H1 (cell line): ENCODE measurements at regions not wholly inside any gene's neighbourhood (a gene's known extent, or its start where the extent isn't known, plus 50 kb on each side); places are given as distances from the start of the nearest gene placed in this dataset.

ENCODE experiments used
- CTCF ChIA-PET: fragments of 300-600 bp; sonication (Branson Sonifier 250); formaldehyde crosslinking; loops from one replicate; lab custom pipeline; 2021; ENCODE audit not compliant: partially characterized antibody; lab: Charles Lee
- POLR2A ChIA-PET: fragments of 300-600 bp; sonication (Branson Sonifier 250); formaldehyde crosslinking; loops from one replicate; lab custom pipeline; 2021; ENCODE audit warnings: inconsistent platforms; ENCODE audit not compliant: partially characterized antibody; lab: Charles Lee
- DNase-seq, 2 experiments: peaks; one replicate each; pipeline versions ENCODE4 v3.0.0 to v3.0.0-alpha.2; 2010 to 2022; ENCODE audit warnings: low spot score in 2 of 2, low read depth in 1 of 2, mixed read lengths in 1 of 2
- FAIRE-seq: peaks from 2 replicates; lab custom pipeline; 2011; peaks lifted over from hg19 to GRCh38; lab: Jason Lieb, UNC
- H2AFZ ChIP-seq: 2 replicates; pipeline ENCODE4 v1.8.1; 2012; ENCODE audit warnings: low read length, inconsistent platforms
- H2AK5ac ChIP-seq: 2 replicates; pipeline ENCODE4 v1.6.1; 2013; ENCODE audit warnings: low read depth, low read length
- H2BK120ac ChIP-seq: replicated peaks from 2 replicates; pipeline ENCODE3; 2013; ENCODE audit warnings: low read depth, low read length, inconsistent platforms
- H2BK12ac ChIP-seq: 2 replicates; pipeline ENCODE4 v1.6.1; 2013; ENCODE audit warnings: low read depth, low read length
- H2BK15ac ChIP-seq: 2 replicates; pipeline ENCODE4 v1.6.1; 2013; ENCODE audit warnings: low read length
- H2BK20ac ChIP-seq: 2 replicates; pipeline ENCODE4 v1.6.1; 2013; ENCODE audit warnings: low read length
- H2BK5ac ChIP-seq: 2 replicates; pipeline ENCODE4 v1.6.1; 2013; ENCODE audit warnings: low read depth, low read length
- H3K14ac ChIP-seq: 2 replicates; pipeline ENCODE4 v1.6.1; 2013; ENCODE audit warnings: inconsistent platforms; ENCODE audit not compliant: insufficient read length
- H3K18ac ChIP-seq: 2 replicates; pipeline ENCODE4 v1.6.1; 2013; ENCODE audit warnings: low read length; ENCODE audit errors: extremely low read depth
- H3K23ac ChIP-seq: 2 replicates; pipeline ENCODE4 v1.6.1; 2013; ENCODE audit warnings: inconsistent platforms; ENCODE audit not compliant: insufficient read length
- H3K23me2 ChIP-seq: 2 replicates; pipeline ENCODE4 v1.6.1; 2013; ENCODE audit warnings: low read depth, low read length
- H3K27ac ChIP-seq: 2 replicates; pipeline ENCODE4 v1.6.1; 2011; ENCODE audit warnings: low read depth, low read length, inconsistent platforms
- H3K27me3 ChIP-seq, 4 experiments: replicated peaks in 1 of 4; 1 replicate in 1 of 4; 2 replicates in 3 of 4; pipeline versions ENCODE4 v1.6.1 to v1.8.1; 2011 to 2013; ENCODE audit warnings: low read length in 3 of 4, mild to moderate bottlenecking in 3 of 4, inconsistent platforms in 2 of 4, mixed read lengths in 2 of 4, moderate library complexity in 1 of 4; ENCODE audit not compliant: control insufficient read depth in 3 of 4, insufficient read depth in 3 of 4; ENCODE audit errors: extremely low read depth in 1 of 4
- H3K36me3 ChIP-seq, 4 experiments: 2 replicates each; pipeline versions ENCODE4 v1.6.1 to v1.8.1; 2011 to 2013; ENCODE audit warnings: mild to moderate bottlenecking in 4 of 4, low read length in 3 of 4, moderate library complexity in 2 of 4, control low read depth in 1 of 4, inconsistent platforms in 1 of 4; ENCODE audit not compliant: insufficient read depth in 4 of 4, control insufficient read depth in 2 of 4
- H3K4ac ChIP-seq: replicated peaks from 2 replicates; pipeline ENCODE3; 2013; ENCODE audit warnings: low read length, low read depth, mixed read lengths, inconsistent platforms; ENCODE audit not compliant: insufficient read length
- H3K4me1 ChIP-seq, 4 experiments: replicated peaks in 1 of 4; 1 replicate in 1 of 4; 2 replicates in 3 of 4; pipeline versions ENCODE4 v1.6.1 to v1.8.1; 2011 to 2013; ENCODE audit warnings: low read length in 3 of 4, inconsistent platforms in 2 of 4, mixed read lengths in 1 of 4; ENCODE audit not compliant: insufficient read depth in 4 of 4, control insufficient read depth in 3 of 4
- H3K4me2 ChIP-seq, 2 experiments: 2 replicates each; pipeline versions ENCODE4 v1.6.1 to v1.8.1; 2011 to 2013; ENCODE audit warnings: low read depth in 2 of 2, low read length in 2 of 2, control low read depth in 1 of 2, inconsistent platforms in 1 of 2, mild to moderate bottlenecking in 1 of 2; ENCODE audit not compliant: insufficient read depth in 1 of 2
- H3K4me3 ChIP-seq, 4 experiments: fragments of 200-600, 300-600 bp in 1 of 4; sonication (generic), shearing (Covaris generic), sonication (Bioruptor Twin) in 1 of 4; 2 replicates each; pipeline versions ENCODE4 v1.5.1 to v1.8.1; 2011 to 2016; ENCODE audit warnings: low read length in 4 of 4, low read depth in 3 of 4, control low read depth in 2 of 4, inconsistent platforms in 2 of 4, mild to moderate bottlenecking in 2 of 4, mixed read lengths in 1 of 4, moderate library complexity in 1 of 4; ENCODE audit not compliant: insufficient read depth in 2 of 4; ENCODE audit errors: extremely low read depth in 1 of 4
- H3K56ac ChIP-seq: replicated peaks from 2 replicates; pipeline ENCODE3; 2013; ENCODE audit warnings: low read depth, mild to moderate bottlenecking, mixed read lengths, low read length, inconsistent platforms; ENCODE audit not compliant: insufficient read length
- H3K79me1 ChIP-seq: 2 replicates; pipeline ENCODE4 v1.6.1; 2013; ENCODE audit warnings: low read depth, low read length, control low read depth
- H3K79me2 ChIP-seq, 2 experiments: 2 replicates each; pipeline versions ENCODE4 v1.6.1 to v1.8.1; 2012 to 2013; ENCODE audit warnings: low read length in 2 of 2, mild to moderate bottlenecking in 2 of 2, inconsistent platforms in 1 of 2; ENCODE audit not compliant: insufficient read depth in 2 of 2, control insufficient read depth in 1 of 2
- H3K9ac ChIP-seq, 4 experiments: replicated peaks in 1 of 4; 1 replicate in 1 of 4; 2 replicates in 3 of 4; pipeline versions ENCODE4 v1.6.1 to v1.8.1; 2011 to 2013; ENCODE audit warnings: low read depth in 3 of 4, low read length in 3 of 4, control low read depth in 2 of 4, mild to moderate bottlenecking in 2 of 4, moderate library complexity in 2 of 4, inconsistent platforms in 1 of 4; ENCODE audit errors: extremely low read depth in 1 of 4
- H3K9me3 ChIP-seq, 2 experiments: 2 replicates each; pipeline versions ENCODE4 v1.6.1 to v1.8.1; 2012 to 2013; ENCODE audit warnings: mild to moderate bottlenecking in 2 of 2, moderate library complexity in 2 of 2, control low read depth in 1 of 2, inconsistent platforms in 1 of 2, low read depth in 1 of 2, low read length in 1 of 2, mixed read lengths in 1 of 2; ENCODE audit not compliant: insufficient read depth in 2 of 2
- H4K20me1 ChIP-seq, 2 experiments: replicated peaks in 1 of 2; 2 replicates each; pipeline versions ENCODE3 to v1.8.1; 2011 to 2013; ENCODE audit warnings: inconsistent platforms in 2 of 2, low read length in 2 of 2, mild to moderate bottlenecking in 1 of 2; ENCODE audit not compliant: insufficient read depth in 2 of 2, control insufficient read depth in 1 of 2
- H4K5ac ChIP-seq: 2 replicates; pipeline ENCODE4 v1.6.1; 2013; ENCODE audit warnings: low read length, low read depth, mixed read lengths, inconsistent platforms; ENCODE audit not compliant: insufficient read length
- H4K8ac ChIP-seq: 2 replicates; pipeline ENCODE4 v1.8.0; 2013; ENCODE audit warnings: mild to moderate bottlenecking, moderate library complexity, low read length, inconsistent platforms; ENCODE audit not compliant: insufficient read depth; ENCODE audit errors: extremely low read depth
- H4K91ac ChIP-seq: replicated peaks from 2 replicates; pipeline ENCODE3; 2013; ENCODE audit warnings: low read length, mixed read lengths, inconsistent platforms; ENCODE audit not compliant: insufficient read length
- CBX5 ChIP-seq: fragments of 300-800, 300-1000 bp; sonication (generic); IDR thresholded peaks from 2 replicates; pipeline ENCODE4 v1.7.1; 2016; ENCODE audit warnings: antibody characterized with exemption, low read length, low read depth
- CHD2 ChIP-seq: IDR thresholded peaks from 2 replicates; pipeline ENCODE4 v1.6.1; 2012; ENCODE audit warnings: low read length, improper control_type of control experiment
- CREB1 ChIP-seq: IDR thresholded peaks from 2 replicates; pipeline ENCODE4 v1.6.1; 2012; ENCODE audit warnings: inconsistent platforms
- EGR1 ChIP-seq: IDR thresholded peaks from 2 replicates; pipeline ENCODE4 v1.6.1; 2011; ENCODE audit warnings: low read depth, low read length, borderline replicate concordance
- EZH2 ChIP-seq: fragments of 200-600 bp; sonication (generic); IDR thresholded peaks from 2 replicates; pipeline ENCODE4 v1.7.1; 2012; ENCODE audit warnings: low read depth, mild to moderate bottlenecking, moderate library complexity, low read length, inconsistent platforms; ENCODE audit not compliant: severe bottlenecking
- GTF2F1 ChIP-seq: IDR thresholded peaks from 2 replicates; pipeline ENCODE4 v1.6.1; 2012; ENCODE audit warnings: low read depth, low read length, improper control_type of control experiment, borderline replicate concordance
- HDAC2 ChIP-seq, 2 experiments: fragments of 300-600 bp in 1 of 2; sonication (generic) in 1 of 2; IDR thresholded peaks; 2 replicates each; pipeline ENCODE4 v1.6.1; 2011 to 2012; ENCODE audit warnings: low read depth in 2 of 2, low read length in 2 of 2, mild to moderate bottlenecking in 2 of 2, moderate library complexity in 2 of 2, borderline replicate concordance in 1 of 2, inconsistent platforms in 1 of 2
- NRF1 ChIP-seq: IDR thresholded peaks from 2 replicates; pipeline ENCODE4 v1.6.1; 2011; ENCODE audit warnings: mild to moderate bottlenecking, low read depth, low read length, improper control_type of control experiment
- POU5F1 ChIP-seq: IDR thresholded peaks from 2 replicates; pipeline ENCODE4 v1.6.1; 2011; ENCODE audit warnings: low read depth, mild to moderate bottlenecking, low read length, moderate library complexity
- SIRT6 ChIP-seq: IDR thresholded peaks from one replicate; pipeline ENCODE4 v1.7.1; 2012; ENCODE audit warnings: low read length, inconsistent platforms
- SIX5 ChIP-seq: IDR thresholded peaks from 2 replicates; pipeline ENCODE4 v1.6.1; 2011; ENCODE audit warnings: mild to moderate bottlenecking, low read depth, low read length
- SP2 ChIP-seq: IDR thresholded peaks from 2 replicates; pipeline ENCODE4 v1.6.1; 2012; ENCODE audit warnings: mild to moderate bottlenecking, low read length, inconsistent platforms
- SP4 ChIP-seq: IDR thresholded peaks from 2 replicates; pipeline ENCODE4 v1.6.1; 2012; ENCODE audit warnings: low read length, inconsistent platforms
- ZNF274 ChIP-seq: IDR thresholded peaks from 2 replicates; pipeline ENCODE4 v1.7.0; 2012; ENCODE audit warnings: low read length, borderline replicate concordance; ENCODE audit errors: extremely low read depth
- WGBS, 2 experiments: shearing (Covaris generic) in 1 of 2; methylation state at CpG; one replicate each; pipeline versions ENCODE4 v1.1.6 to v1.1.7; 2013 to 2015; ENCODE audit warnings: low lambda C conversion rate in 2 of 2, mixed read lengths in 2 of 2, inconsistent platforms in 1 of 2, low coverage in 1 of 2, missing lambda C conversion rate in 1 of 2; ENCODE audit not compliant: insufficient replicate concordance in 2 of 2, insufficient coverage in 1 of 2, insufficient read length in 1 of 2; ENCODE audit errors: extremely low coverage in 1 of 2, missing lambda C conversion rate in 1 of 2; 5-methylcytosine and 5-hydroxymethylcytosine counted together
- TF ChIP-seq, protein P1 (sequence below): IDR thresholded peaks from 2 replicates; pipeline ENCODE4 v1.6.1; 2011; ENCODE audit warnings: low read depth, mild to moderate bottlenecking, low read length; ENCODE audit not compliant: insufficient read depth

DNA sequence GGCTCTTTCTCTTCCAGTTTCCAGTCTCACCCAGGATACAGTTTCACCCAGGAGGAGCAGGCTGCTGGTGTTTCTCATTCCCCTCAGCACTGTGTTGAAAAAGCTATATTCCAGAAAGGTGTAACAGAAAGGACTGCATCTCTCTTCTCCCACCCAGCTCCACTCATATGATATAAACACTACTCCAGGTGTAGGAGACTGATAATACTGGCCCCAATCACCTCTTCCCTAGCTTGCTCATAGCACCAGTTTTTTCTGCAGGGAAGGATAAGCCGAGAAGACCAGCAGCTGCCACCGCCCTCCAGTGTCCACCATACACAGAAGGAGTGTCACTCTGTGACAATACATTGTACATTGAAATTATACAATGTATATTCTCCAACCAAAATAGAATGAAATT, 105.5 kb upstream of the STK26 start:
- FAIRE-seq = no peak

More for the DNA sequence above, 105.5 kb upstream of the STK26 start:
- H4K5ac ChIP-seq = no peak overlapping the region
- H2BK20ac ChIP-seq = no peak overlapping the region
- ChIA-PET CTCF (no interaction called here), POLR2A (no interaction called here)
- TF ChIP-seq CBX5 (no peak), GTF2F1 (no peak), ZNF274 (no peak), SIRT6 (no peak), CHD2 (no peak), HDAC2 (IDR thresholded peaks at IDR 0.05; ENCODE audit: borderline replicate concordance in 1 of 2, low read depth in 2 of 2, low read length in 2 of 2) (no peak), SIX5 (no peak), CREB1 (no peak), EZH2 (no peak), SP4 (no peak), EGR1 (no peak), POU5F1 (no peak), NRF1 (no peak), SP2 (no peak)
- TF ChIP-seq, protein P1, sequence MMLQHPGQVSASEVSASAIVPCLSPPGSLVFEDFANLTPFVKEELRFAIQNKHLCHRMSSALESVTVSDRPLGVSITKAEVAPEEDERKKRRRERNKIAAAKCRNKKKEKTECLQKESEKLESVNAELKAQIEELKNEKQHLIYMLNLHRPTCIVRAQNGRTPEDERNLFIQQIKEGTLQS = no peak
- TF ChIP-seq, all 59 proteins: peak for 0
- Histone ChIP-seq H3K23me2 (no peaks in the 10 kb centered on the region), H3K23ac (no peak overlapping the region), H4K8ac (no peak overlapping the region), H3K27me3 (no peaks in the 10 kb centered on the region), H2BK120ac (no peak overlapping the region), H3K79me1 (no peaks in the 10 kb centered on the region), H3K4me3 (no peak overlapping the region), H3K79me2 (no peaks in the 10 kb centered on the region), H2BK12ac (no peak overlapping the region), H2AK5ac (no peak overlapping the region), H3K56ac (no peak overlapping the region), H3K14ac (no peak overlapping the region), H3K27ac (no peak overlapping the region), H3K4me2 (no peak overlapping the region), H4K20me1 (no peaks in the 10 kb centered on the region), H4K91ac (no peak overlapping the region), H3K9me3 (no peaks in the 10 kb centered on the region), H3K36me3 (no peaks in the 10 kb centered on the region), H3K9ac (no peak overlapping the region), H2BK5ac (no peak overlapping the region), H3K18ac (no peak overlapping the region), H2BK15ac (no peak overlapping the region), H2AFZ (no peak overlapping the region), H3K4me1 (no peaks in the 10 kb centered on the region), H3K4ac (no peak overlapping the region)
- WGBS, 2 experiments = 100% methylated on average over 2 of the region's 2 CpGs; no CpG with 5 or more reads in 1 of the 2 experiments
- DNase-seq = no peak
